GM12873 (cell line): ENCODE measurements at regions not wholly inside any gene's neighbourhood (a gene's known extent, or its start where the extent isn't known, plus 50 kb on each side); places are given as distances from the start of the nearest gene placed in this dataset.

Experiments used
- CTCF ChIP-seq: IDR thresholded peaks from 2 replicates; pipeline ENCODE4 v1.5.1; 2012; ENCODE audit warnings: low read depth, mild to moderate bottlenecking, moderate library complexity, low read length, control low read depth; ENCODE audit not compliant: insufficient read depth; ENCODE audit errors: missing control alignments

DNA sequence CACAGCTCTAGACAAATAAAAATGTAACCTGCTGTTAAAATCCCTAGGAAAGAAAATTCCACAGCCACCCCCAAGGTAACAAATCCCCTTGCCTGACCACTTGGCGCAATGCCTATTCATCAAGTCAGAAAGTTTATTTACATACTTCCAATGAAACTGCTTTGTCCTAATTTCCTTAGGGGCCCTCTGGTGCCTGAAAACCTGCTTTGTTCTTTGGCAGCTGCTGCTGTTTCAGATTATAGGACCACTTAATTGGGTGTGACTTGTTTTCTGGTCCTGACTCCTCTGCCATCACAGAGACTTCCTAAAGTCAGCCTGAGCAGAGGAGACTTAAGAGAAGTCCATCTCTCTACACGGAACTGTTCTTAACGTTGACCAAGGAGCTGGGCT lies 323.6 kb downstream of the UBE3D start:
- no peak for TF ChIP-seq CTCF

DNA sequence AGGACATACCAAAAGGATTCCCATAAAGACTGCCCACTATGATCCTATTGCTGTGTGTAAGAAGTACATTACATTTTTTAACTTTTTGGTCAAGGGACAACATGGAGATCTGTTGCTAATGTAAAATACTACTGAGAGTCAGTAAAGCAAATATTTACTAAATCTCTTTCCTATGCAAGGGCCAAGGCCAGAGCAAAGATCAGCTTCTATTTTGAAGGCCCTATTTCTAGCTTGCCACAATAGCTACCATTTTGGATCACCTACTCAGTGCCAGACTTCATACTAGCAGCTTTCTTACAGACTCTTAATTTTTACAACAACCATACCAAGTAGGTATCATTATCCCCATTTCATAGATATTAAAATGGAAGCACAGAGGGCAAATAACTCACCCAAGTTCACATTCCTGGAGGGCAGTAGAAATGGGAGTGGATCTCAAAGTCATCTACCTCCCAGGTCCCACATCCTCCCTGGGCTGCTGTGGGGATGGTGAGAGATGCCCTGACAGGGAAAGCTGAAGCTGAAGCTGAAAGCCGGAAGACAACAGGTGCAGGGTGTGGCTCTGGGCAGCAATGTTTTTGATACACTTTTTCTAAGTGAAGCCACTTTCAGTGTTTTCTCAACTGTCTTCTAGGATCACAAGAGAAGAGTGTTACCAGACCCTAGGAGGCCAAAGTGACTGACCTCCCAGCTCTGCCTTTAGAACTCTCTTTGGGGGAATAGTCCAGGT lies 321.2 kb downstream of the UBE3D start:
- no peak for TF ChIP-seq CTCF

- no peak for TF ChIP-seq CTCF
Observed at GRCh38 chr6:82750556-82750955, 315.1 kb downstream of the UBE3D start.

DNA sequence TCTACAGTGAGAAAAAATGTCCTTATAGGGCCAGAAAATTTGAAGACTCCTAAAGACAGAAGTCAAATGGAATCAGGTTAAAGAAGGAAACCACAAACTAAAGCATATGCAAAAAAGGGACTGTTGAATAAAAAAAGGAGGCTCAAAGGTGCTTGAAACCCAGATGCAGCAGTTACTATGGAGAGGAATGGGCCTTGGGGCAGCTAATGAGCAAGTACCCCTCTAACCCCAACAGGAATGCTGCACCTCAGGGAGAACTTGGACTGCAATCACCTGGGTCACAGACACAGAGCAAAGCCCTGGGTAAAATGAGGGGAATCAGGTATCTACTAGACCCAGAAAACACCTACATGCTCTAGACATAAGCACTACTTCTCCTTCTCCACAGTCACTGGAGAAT lies 313.9 kb downstream of the UBE3D start:
- TF ChIP-seq CTCF, result no peak

DNA sequence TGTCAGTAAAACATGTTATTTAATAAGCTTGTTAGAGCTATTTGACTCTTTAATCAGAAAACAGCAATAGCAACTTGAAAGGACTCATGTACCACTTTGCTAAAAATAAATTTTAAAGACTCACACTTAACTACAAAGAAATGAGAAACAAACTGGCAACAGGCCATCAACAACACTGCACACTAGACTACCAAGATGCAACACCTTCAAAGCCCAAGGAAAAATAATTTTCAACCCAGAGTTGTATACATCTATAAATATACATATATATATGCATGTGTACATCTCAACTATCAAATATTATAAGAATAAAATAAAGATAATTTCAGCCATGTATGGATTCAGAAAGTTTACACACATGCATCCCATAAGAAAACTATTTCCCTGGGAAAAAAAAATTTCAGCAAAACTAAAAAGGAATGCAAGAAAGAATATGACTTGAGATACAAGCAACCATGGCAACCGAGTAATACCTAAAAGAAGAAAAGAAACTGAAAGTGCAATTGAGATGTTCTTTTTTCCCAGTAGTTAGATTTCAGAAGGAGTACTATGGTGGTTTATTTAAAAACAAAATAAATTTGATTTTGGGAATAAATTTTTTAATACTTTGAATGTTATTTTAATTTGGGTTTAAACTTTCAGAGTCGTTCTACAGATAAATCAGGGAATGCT lies 303.8 kb downstream of the UBE3D start:
- no peak for TF ChIP-seq CTCF

DNA sequence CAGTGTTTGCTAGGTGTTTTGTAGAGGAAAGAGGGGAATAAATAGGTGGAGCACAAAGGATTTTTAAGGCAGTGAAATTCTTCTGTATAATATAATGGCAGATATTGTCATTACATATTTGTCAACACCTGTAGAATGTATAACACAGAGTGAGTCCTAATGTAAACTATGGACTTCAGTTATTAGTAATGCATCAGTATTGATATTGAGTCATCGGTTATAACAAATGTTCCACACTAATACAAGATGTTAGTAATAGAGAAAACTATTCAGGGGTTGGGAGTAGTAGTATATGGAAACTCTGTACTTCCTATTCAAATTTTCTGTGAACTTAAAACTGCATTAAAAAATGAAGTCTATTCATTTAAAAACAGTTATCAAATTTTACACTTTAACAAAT lies 299.2 kb downstream of the UBE3D start:
- TF ChIP-seq CTCF, result no peak

DNA sequence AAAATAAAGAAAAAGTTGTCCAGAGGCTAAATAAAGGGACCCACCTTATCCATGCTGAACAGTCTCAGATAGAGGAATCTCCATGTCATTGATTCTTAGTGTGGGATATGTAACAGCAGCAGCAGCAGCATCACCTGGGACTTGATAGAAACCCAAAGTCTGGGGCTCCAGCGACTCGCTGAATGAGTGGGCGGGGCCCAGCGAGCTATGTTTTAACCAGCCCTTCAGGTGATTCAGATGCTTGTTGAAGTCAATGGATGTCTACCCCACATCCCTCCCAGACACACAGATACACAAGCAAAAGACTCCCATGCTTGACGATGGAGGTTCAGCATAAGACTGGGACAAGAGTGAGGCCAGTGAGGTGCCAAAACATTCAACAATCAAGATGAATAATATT lies 298.6 kb downstream of the UBE3D start:
- no peak for TF ChIP-seq CTCF
